Stimulated activated naive CD8-positive, alpha-beta T cell treated with anti-CD3 and anti-CD28 coated beads, Interleukin-15, amount 100 ng/mL, for 72 hours (primary cell): ENCODE measurements at regions not wholly inside any gene's neighbourhood (a gene's known extent, or its start where the extent isn't known, plus 50 kb on each side); places are given as distances from the start of the nearest gene placed in this dataset.
A peak's percentile ranks its signal among the peaks of the same experiment; 100 is the strongest.

ENCODE experiments used
- ATAC-seq: fragments of 150-1000 bp; cut with Tn5 transposase; 2 replicates; pipeline ENCODE4 v1.10.0; 2021; ENCODE audit warnings: mild to moderate bottlenecking, moderate library complexity
- DNase-seq, 2 donors: peaks; one replicate each; pipeline ENCODE4 v3.0.0; 2021 to 2022
- H3K27ac Mint-ChIP-seq, 2 donors: one replicate each; pipeline ENCODE4 v1.8.0; 2022; ENCODE audit warnings: mild to moderate bottlenecking in 2 of 2, mixed read lengths in 2 of 2, moderate library complexity in 2 of 2
- H3K27me3 Mint-ChIP-seq: one replicate; pipeline ENCODE4 v1.8.0; 2022; ENCODE audit warnings: mixed read lengths
- H3K4me1 Mint-ChIP-seq: one replicate; pipeline ENCODE4 v1.8.0; 2022; ENCODE audit warnings: mild to moderate bottlenecking, mixed read lengths
- H3K4me3 Mint-ChIP-seq, 2 donors: one replicate each; pipeline ENCODE4 v1.8.0; 2022; ENCODE audit warnings: mild to moderate bottlenecking in 2 of 2, mixed read lengths in 2 of 2, moderate library complexity in 1 of 2
- H3K9me3 Mint-ChIP-seq, 2 donors: one replicate each; pipeline ENCODE4 v1.8.0; 2022; ENCODE audit warnings: mixed read lengths in 2 of 2

GRCh38 chr14:61638595-61639387 is 56.5 kb upstream of the HIF1A start:
- Mint-ChIP-seq H3K27ac (no peak overlapping the region), H3K4me1 (peaks cover 37% of the 10 kb centered on the region), H3K27me3 (no peaks in the 10 kb centered on the region), H3K9me3 (no peaks in the 10 kb centered on the region), H3K4me3 (no peak overlapping the region)
- no peak for ATAC-seq
- no peak for DNase-seq

GRCh38 chr14:61640158-61641136 is 54.9 kb upstream of the HIF1A start:
- Mint-ChIP-seq H3K27ac (no peak overlapping the region), H3K9me3 (no peaks in the 10 kb centered on the region), H3K4me3 (no peak overlapping the region), H3K27me3 (no peaks in the 10 kb centered on the region), H3K4me1 (peaks cover 41% of the 10 kb centered on the region)
- ATAC-seq, result no peak
- DNase-seq, result no peak

GRCh38 chr14:61641914-61642613 is 53.2 kb upstream of the HIF1A start:
- no peak for ATAC-seq
- no peak for DNase-seq
- H3K27ac Mint-ChIP-seq, result no peak overlapping the region
- H3K4me3 Mint-ChIP-seq, result no peak overlapping the region
- peaks cover 26% of the 10 kb centered on the region for H3K4me1 Mint-ChIP-seq
- no peaks in the 10 kb centered on the region for H3K9me3 Mint-ChIP-seq
- no peaks in the 10 kb centered on the region for H3K27me3 Mint-ChIP-seq

GRCh38 chr14:61642614-61642982 is 52.7 kb upstream of the HIF1A start:
- Mint-ChIP-seq H3K9me3 (no peaks in the 10 kb centered on the region), H3K4me1 (peaks cover 22% of the 10 kb centered on the region), H3K4me3 (no peak overlapping the region), H3K27ac (no peak overlapping the region), H3K27me3 (no peaks in the 10 kb centered on the region)
- ATAC-seq (no peak), DNase-seq (no peak)

- Mint-ChIP-seq H3K27me3 (no peaks in the 10 kb centered on the region), H3K27ac (peak overlapping the region in 1 of 2 donors; percentile 44), H3K9me3 (no peaks in the 10 kb centered on the region), H3K4me1 (peaks cover 21% of the 10 kb centered on the region), H3K4me3 (no peak overlapping the region)
- ATAC-seq, result no peak
- DNase-seq, result no peak
Observed at GRCh38 chr14:61643555-61643954, 51.8 kb upstream of the HIF1A start.

- DNase-seq, result no peak
- Mint-ChIP-seq H3K9me3 (no peaks in the 10 kb centered on the region), H3K4me3 (no peak overlapping the region), H3K4me1 (peaks cover 25% of the 10 kb centered on the region), H3K27me3 (no peaks in the 10 kb centered on the region), H3K27ac (no peak overlapping the region)
- no peak for ATAC-seq
Observed at GRCh38 chr14:61644175-61644574, 51.1 kb upstream of the HIF1A start.

- Mint-ChIP-seq H3K27me3 (no peaks in the 10 kb centered on the region), H3K9me3 (no peaks in the 10 kb centered on the region), H3K4me3 (no peak overlapping the region), H3K27ac (no peak overlapping the region), H3K4me1 (peaks cover 32% of the 10 kb centered on the region)
- no peak for DNase-seq
- no peak for ATAC-seq
Observed at GRCh38 chr14:61644834-61645233, 50.5 kb upstream of the HIF1A start.

- DNase-seq (no peak), ATAC-seq (no peak)
- H3K27ac Mint-ChIP-seq, result no peak overlapping the region
Observed at GRCh38 chr14:61645247-61645646, 50.1 kb upstream of the HIF1A start.

More at GRCh38 chr14:61645247-61645646, 50.1 kb upstream of the HIF1A start:
- Mint-ChIP-seq H3K9me3 (no peaks in the 10 kb centered on the region), H3K27me3 (no peaks in the 10 kb centered on the region), H3K4me1 (peaks cover 32% of the 10 kb centered on the region), H3K4me3 (no peak overlapping the region)
